ENCODE measurements at regions not wholly inside any gene's neighbourhood (a gene's known extent, or its start where the extent isn't known, plus 50 kb on each side); places are given as distances from the start of the nearest gene placed in this dataset.

GRCh38 chr7:156472267-156472666 is 168.3 kb upstream of the RNF32 start:
- Histone ChIP-seq H3K4me1 (no peaks in the 10 kb centered on the region), H3K9me3 (no peaks in the 10 kb centered on the region), H3K36me3 (no peaks in the 10 kb centered on the region), H3K4me3 (no peak overlapping the region), H3K27ac (no peak overlapping the region), H3K27me3 (peaks cover 0 to 39% (median 10%) of the 10 kb centered on the region in 7 donors)
- intact Hi-C loops (cut with DNase I) = loop anchor here (5.0 to 10.0 kb wide), 5 partner anchors 650 to 675 kb away; partner anchors contain the start of gene SHH (in 2 of the 10)
- TF ChIP-seq CTCF (IDR thresholded peaks at IDR 0.05) = no peak
- DNase-seq (no peak), ATAC-seq (no peak)
- WGBS, 2 donors = 90 to 91% methylated on average over 11 of the region's 11 CpGs

- Histone ChIP-seq H3K4me3 (no peak overlapping the region), H3K9me3 (no peaks in the 10 kb centered on the region), H3K36me3 (no peaks in the 10 kb centered on the region), H3K27me3 (peaks cover 0 to 35% (median 7%) of the 10 kb centered on the region in 7 donors), H3K4me1 (no peaks in the 10 kb centered on the region), H3K27ac (no peak overlapping the region)
- TF ChIP-seq CTCF (IDR thresholded peaks at IDR 0.05) = no peak
- DNase-seq (no peak), ATAC-seq (no peak)
- intact Hi-C loops (cut with DNase I) = loop anchor here (5.0 to 10.0 kb wide), 5 partner anchors 648 to 673 kb away; partner anchors contain the start of gene SHH (in 2 of the 10)
- 92 to 93% methylated on average over 32 of the region's 32 CpGs for WGBS, 2 donors
These were observed 169.9 kb upstream of the RNF32 start for GRCh38 chr7:156470399-156471320.

DNA sequence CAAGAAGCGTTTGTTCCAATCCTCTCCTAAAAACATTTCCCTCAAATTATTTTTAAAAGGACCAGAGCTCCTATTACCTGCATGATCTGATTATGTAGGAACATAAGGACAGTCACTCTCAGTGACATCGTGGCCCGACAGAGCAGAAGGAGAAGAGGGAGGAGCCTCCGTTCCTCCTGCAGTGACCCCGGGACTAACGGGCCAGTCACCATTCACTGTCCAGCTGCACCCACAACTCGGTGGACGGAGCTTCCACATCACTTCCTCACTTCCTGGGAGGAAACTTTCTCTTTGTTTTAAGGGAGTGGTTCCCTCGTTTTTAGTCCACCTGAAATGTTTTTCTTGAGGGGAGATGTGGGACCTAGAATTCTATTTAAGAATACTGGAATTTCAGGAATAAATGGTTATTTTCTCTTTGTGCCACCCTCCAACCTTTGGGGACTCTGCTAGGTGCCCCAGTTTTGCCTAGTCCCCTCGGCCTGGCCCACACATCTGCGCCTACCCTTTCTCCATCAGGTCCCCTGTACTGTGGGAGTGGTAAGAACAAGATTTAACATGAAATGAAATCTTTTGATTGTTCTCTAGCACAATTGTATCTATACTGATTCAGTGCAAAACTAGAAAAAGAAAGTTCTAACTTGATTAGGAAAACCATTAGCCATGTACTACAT is 173.5 kb upstream of the RNF32 start:
- Histone ChIP-seq H3K27ac (no peak overlapping the region), H3K9me3 (peaks cover 0 to 9% (median 0%) of the 10 kb centered on the region in 11 donors), H3K27me3 (peaks cover 0 to 39% (median 15%) of the 10 kb centered on the region in 7 donors), H3K4me3 (no peak overlapping the region), H3K36me3 (no peaks in the 10 kb centered on the region), H3K4me1 (no peaks in the 10 kb centered on the region)
- TF ChIP-seq CTCF (IDR thresholded peaks at IDR 0.05) = no peak
- intact Hi-C loops (cut with DNase I) = loop anchor here in 1 of 10 donors (10.0 kb wide), 1 partner anchor 882 kb away; no protein-coding TSS in a partner anchor
- ATAC-seq (no peak), DNase-seq (no peak)
- WGBS, 2 donors = 54 to 64% methylated on average over 11 of the region's 11 CpGs

- no peaks in the 10 kb centered on the region for H3K4me1 ChIP-seq
- intact Hi-C loops (cut with DNase I) = loop anchor here in 1 of 10 donors (10.0 kb wide), 1 partner anchor 881 kb away; no protein-coding TSS in a partner anchor
- H3K27me3 ChIP-seq = peaks cover 0 to 39% (median 15%) of the 10 kb centered on the region in 7 donors
- no peak for TF ChIP-seq CTCF (IDR thresholded peaks at IDR 0.05)
- H3K27ac ChIP-seq = no peak overlapping the region
- H3K36me3 ChIP-seq = no peaks in the 10 kb centered on the region
- DNase-seq = no peak
- H3K4me3 ChIP-seq = no peak overlapping the region
- H3K9me3 ChIP-seq = peaks cover 0 to 9% (median 0%) of the 10 kb centered on the region in 11 donors
- WGBS, 2 donors = 18 to 22% methylated on average over 13 of the region's 13 CpGs
- no peak for ATAC-seq
These were observed 174.3 kb upstream of the RNF32 start for GRCh38 chr7:156466272-156466671.

All from heart right ventricle (tissue), 16 donors.